ENCODE measurements at regions not wholly inside any gene's neighbourhood (a gene's known extent, or its start where the extent isn't known, plus 50 kb on each side); places are given as distances from the start of the nearest gene placed in this dataset.

DNA sequence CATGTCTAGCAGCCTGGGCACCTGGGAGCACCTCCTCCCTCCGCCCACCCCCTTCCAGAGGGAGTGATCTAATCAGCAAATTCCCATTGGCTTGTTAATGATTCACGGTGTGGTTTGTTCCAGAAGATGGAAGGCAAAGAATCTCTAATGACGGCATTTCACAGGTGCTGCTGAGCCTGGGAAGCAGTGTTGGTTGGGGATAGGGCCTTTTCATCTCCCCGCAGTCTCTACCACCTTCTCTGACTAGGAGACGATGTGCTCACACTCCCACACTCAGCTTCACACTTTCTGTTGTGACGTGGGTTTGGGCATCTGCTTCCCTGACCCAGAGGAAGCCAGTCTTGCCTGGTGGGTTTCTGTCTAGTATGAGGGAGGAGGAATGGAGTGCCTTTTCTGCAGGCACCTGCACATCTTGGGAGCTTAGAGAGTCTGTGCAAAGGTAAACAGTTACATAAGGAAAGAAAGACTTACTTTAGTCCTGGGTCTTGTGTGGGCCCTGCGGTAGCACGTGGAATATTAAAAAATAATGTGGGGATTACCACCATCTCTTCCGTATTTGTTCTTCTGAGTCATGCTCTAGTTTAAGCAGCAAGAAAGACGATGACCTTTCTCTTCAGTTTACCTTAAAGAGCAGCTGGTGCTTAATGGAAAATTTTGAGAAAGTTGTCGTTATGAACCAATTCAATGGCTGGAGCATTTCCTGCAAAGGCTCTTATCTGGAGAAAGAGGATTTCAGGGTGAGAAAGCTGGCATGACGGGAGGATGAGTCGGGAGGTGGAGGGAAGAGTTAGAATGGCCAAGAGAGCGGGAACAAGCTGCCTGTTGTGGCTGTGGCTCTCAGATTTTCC lies 70.6 kb upstream of the ARHGAP5 start:
- no peaks in the 10 kb centered on the region for H3K36me3 ChIP-seq (ENCODE audit: insufficient read depth, low read length)
- no peaks in the 10 kb centered on the region for H4K20me1 ChIP-seq (ENCODE audit: insufficient read depth, low read depth, low read length)
- H3K9me2 ChIP-seq (replicated peaks; ENCODE audit: insufficient read depth, low read length), result no peaks in the 10 kb centered on the region
- no peak overlapping the region for H3K4me3 ChIP-seq (ENCODE audit: low read length)
- H3K9ac ChIP-seq (ENCODE audit: low read length), result no peak overlapping the region
- H3K4me1 ChIP-seq (ENCODE audit: low read length), result peaks cover 2% of the 10 kb centered on the region; the same call in 1 of the 2 replicates
- DNase-seq, result no peak
- H3K27me3 ChIP-seq (ENCODE audit: low read length), result 0 out of 2 replicates have a peak, but pooled peaks cover 4% of the 10 kb centered on the region
- no peak overlapping the region for H3K27ac ChIP-seq (ENCODE audit: low read length)
- H3K9me3 ChIP-seq (ENCODE audit: low read length), result no peaks in the 10 kb centered on the region
- no peak overlapping the region for H3K4me2 ChIP-seq (ENCODE audit: low read depth, low read length, poor library complexity, severe bottlenecking)
- H2AFZ ChIP-seq (ENCODE audit: low read length), result peak overlapping the region; percentile 49; the same call in 1 of the 2 replicates
- H3K79me2 ChIP-seq (ENCODE audit: low read length), result no peaks in the 10 kb centered on the region

DNA sequence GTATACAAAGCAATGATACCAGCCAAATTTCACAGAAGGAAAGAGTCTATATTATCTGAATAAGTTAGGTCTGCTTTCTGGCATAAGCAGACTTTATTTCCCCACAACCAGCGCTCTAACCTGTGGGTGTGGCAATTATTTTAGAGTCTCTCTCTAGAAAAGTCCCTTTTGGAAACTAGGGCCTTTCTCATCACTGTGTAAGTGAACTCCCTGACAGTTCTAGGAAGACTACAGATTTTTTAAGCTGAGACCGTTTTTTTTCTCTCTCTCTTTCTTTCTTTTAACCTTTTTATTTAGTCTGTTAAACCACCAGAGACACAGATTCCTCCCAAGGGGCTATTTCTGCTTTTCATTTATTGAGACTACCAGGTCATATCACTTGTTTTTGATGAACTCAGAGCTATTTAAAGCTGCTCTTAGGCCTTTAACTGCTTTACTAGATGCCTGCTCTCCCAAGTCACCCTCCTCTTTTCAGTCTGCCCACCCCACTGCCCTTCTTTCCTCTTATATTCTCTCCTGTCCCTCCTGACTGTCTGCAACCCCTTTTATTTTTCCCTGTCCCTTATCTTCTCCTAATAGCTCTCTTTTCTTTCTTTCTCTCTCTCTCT lies 69.2 kb upstream of the ARHGAP5 start:
- Histone ChIP-seq H2AFZ (ENCODE audit: low read length) (no peak overlapping the region), H3K36me3 (ENCODE audit: insufficient read depth, low read length) (no peaks in the 10 kb centered on the region), H3K4me2 (ENCODE audit: low read depth, low read length, poor library complexity, severe bottlenecking) (no peak overlapping the region), H3K27me3 (ENCODE audit: low read length) (0 out of 2 replicates have a peak, but pooled peaks cover 4% of the 10 kb centered on the region), H3K9me3 (ENCODE audit: low read length) (no peaks in the 10 kb centered on the region), H3K4me1 (ENCODE audit: low read length) (peaks cover 2% of the 10 kb centered on the region; the same call in 1 of the 2 replicates), H3K79me2 (ENCODE audit: low read length) (no peaks in the 10 kb centered on the region), H4K20me1 (ENCODE audit: insufficient read depth, low read depth, low read length) (no peaks in the 10 kb centered on the region), H3K4me3 (ENCODE audit: low read length) (no peak overlapping the region), H3K9me2 (replicated peaks; ENCODE audit: insufficient read depth, low read length) (no peaks in the 10 kb centered on the region), H3K27ac (ENCODE audit: low read length) (no peak overlapping the region), H3K9ac (ENCODE audit: low read length) (no peak overlapping the region)
- no peak for DNase-seq

DNA sequence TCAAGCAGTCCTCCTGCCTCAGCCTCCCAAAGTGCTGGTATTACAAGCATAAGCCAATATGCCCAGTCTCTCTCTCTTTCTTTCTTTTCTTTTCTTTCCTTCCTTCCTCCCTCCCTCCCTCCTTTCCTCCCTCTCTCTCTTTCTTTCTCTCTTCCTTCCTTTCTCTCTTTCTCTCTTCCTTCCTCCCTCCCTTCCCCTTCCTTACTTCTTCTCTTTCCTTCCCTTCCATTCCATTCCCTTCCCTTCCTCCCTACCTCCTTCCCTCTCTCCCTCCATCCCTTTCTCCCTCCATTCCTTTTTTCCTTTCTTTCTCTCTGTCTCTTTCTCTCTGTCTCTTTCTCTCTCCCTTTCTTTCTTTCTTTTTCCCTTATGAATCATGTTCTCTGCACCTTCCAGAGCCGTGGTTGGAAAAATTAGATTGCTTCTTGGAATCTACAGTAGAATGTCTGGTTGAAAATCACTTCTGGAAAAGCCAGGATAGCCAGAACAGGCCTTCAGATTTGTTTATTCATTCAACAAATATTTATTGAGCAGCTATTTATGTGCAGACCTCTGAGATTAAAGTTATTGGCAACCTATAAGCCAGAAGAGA lies 68.4 kb upstream of the ARHGAP5 start:
- H4K20me1 ChIP-seq (ENCODE audit: insufficient read depth, low read depth, low read length), result no peaks in the 10 kb centered on the region
- H3K27me3 ChIP-seq (ENCODE audit: low read length), result 0 out of 2 replicates have a peak, but pooled peaks cover 4% of the 10 kb centered on the region
- no peaks in the 10 kb centered on the region for H3K9me3 ChIP-seq (ENCODE audit: low read length)
- H3K4me1 ChIP-seq (ENCODE audit: low read length), result peaks cover 2% of the 10 kb centered on the region; the same call in 1 of the 2 replicates
- no peak overlapping the region for H3K4me2 ChIP-seq (ENCODE audit: low read depth, low read length, poor library complexity, severe bottlenecking)
- H3K36me3 ChIP-seq (ENCODE audit: insufficient read depth, low read length), result no peaks in the 10 kb centered on the region
- no peak overlapping the region for H3K9ac ChIP-seq (ENCODE audit: low read length)
- no peak overlapping the region for H3K4me3 ChIP-seq (ENCODE audit: low read length)
- no peak overlapping the region for H3K27ac ChIP-seq (ENCODE audit: low read length)
- no peak overlapping the region for H2AFZ ChIP-seq (ENCODE audit: low read length)
- H3K79me2 ChIP-seq (ENCODE audit: low read length), result no peaks in the 10 kb centered on the region
- no peaks in the 10 kb centered on the region for H3K9me2 ChIP-seq (replicated peaks; ENCODE audit: insufficient read depth, low read length)
- no peak for DNase-seq

DNA sequence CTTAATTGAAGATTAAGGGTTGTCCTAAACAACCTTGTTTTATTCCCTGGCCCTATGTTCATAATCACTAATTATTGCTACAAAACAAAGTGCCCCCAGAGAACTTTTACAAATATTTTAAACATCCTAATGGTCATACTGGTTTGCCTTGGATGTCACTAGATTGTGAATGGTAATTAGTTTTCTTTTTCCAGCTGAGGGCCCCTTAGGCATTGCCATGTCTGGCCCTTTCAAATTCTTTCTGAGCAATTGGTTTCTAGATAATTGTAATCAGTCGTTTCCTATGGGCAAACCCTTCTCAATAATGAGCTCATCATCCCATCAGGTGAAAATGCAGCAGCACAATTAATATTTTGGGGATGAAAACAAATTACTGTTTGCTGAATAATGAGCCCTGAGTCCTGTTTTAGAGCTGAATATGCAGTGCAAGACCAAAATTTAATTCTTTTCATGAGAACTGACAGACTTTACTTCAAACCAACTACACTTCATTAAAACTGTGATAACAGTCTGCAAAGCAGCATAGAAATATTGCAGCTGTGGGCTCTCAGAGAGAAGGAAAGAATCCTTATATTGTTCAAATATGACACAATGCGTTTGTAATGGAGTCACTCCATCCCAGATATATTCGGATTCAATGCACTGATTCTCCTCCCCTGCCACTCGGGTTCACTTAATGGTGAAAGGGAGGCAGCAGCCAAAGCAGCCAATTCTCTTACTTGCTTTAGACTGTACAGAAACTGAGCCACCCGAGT lies 67.7 kb upstream of the ARHGAP5 start:
- Histone ChIP-seq H3K4me1 (ENCODE audit: low read length) (peaks cover 2% of the 10 kb centered on the region; the same call in 1 of the 2 replicates), H3K36me3 (ENCODE audit: insufficient read depth, low read length) (no peaks in the 10 kb centered on the region), H3K4me2 (ENCODE audit: low read depth, low read length, poor library complexity, severe bottlenecking) (no peak overlapping the region), H2AFZ (ENCODE audit: low read length) (no peak overlapping the region), H3K4me3 (ENCODE audit: low read length) (no peak overlapping the region), H4K20me1 (ENCODE audit: insufficient read depth, low read depth, low read length) (no peaks in the 10 kb centered on the region), H3K27ac (ENCODE audit: low read length) (no peak overlapping the region), H3K27me3 (ENCODE audit: low read length) (0 out of 2 replicates have a peak, but pooled peaks cover 4% of the 10 kb centered on the region), H3K9me3 (ENCODE audit: low read length) (no peaks in the 10 kb centered on the region), H3K9ac (ENCODE audit: low read length) (no peak overlapping the region), H3K9me2 (replicated peaks; ENCODE audit: insufficient read depth, low read length) (no peaks in the 10 kb centered on the region), H3K79me2 (ENCODE audit: low read length) (no peaks in the 10 kb centered on the region)
- DNase-seq, result no peak

DNA sequence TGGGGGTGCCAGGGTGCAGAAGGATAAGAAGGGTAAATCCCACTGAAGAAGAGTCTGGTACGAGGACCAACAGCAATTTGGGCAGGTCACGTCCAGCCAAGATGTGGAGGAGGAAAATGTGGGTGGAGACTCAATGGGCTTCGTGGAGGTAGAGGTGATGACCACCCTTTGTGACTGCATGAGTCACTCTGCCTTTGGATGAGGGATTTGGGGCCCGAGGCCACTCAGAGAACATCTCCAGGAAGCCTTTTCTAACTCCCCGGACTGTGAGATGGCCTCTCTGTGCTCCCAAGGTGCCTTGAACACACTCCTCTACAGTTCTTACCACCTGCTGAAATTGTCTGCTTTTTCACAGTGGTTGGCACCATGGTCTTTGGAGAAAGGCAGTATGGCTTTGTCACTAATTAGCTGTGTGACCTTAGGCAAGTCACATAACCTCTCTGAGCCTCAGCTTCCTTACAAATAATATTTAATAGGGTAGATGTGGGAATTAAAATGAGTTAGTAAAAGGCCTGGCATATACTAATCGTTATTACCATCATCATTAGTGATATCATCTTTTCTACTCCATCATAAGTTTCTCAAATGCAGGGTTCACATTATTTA lies 67.0 kb upstream of the ARHGAP5 start:
- H3K9me2 ChIP-seq (replicated peaks; ENCODE audit: insufficient read depth, low read length), result no peaks in the 10 kb centered on the region
- no peaks in the 10 kb centered on the region for H3K79me2 ChIP-seq (ENCODE audit: low read length)
- H3K27ac ChIP-seq (ENCODE audit: low read length), result no peak overlapping the region
- no peak overlapping the region for H3K4me3 ChIP-seq (ENCODE audit: low read length)
- H2AFZ ChIP-seq (ENCODE audit: low read length), result no peak overlapping the region
- no peak overlapping the region for H3K4me2 ChIP-seq (ENCODE audit: low read depth, low read length, poor library complexity, severe bottlenecking)
- H3K9me3 ChIP-seq (ENCODE audit: low read length), result no peaks in the 10 kb centered on the region
- 0 out of 2 replicates have a peak, but pooled peaks cover 4% of the 10 kb centered on the region for H3K27me3 ChIP-seq (ENCODE audit: low read length)
- H3K4me1 ChIP-seq (ENCODE audit: low read length), result peaks cover 2% of the 10 kb centered on the region; the same call in 1 of the 2 replicates
- no peak overlapping the region for H3K9ac ChIP-seq (ENCODE audit: low read length)
- no peaks in the 10 kb centered on the region for H3K36me3 ChIP-seq (ENCODE audit: insufficient read depth, low read length)
- DNase-seq, result no peak
- no peaks in the 10 kb centered on the region for H4K20me1 ChIP-seq (ENCODE audit: insufficient read depth, low read depth, low read length)

DNA sequence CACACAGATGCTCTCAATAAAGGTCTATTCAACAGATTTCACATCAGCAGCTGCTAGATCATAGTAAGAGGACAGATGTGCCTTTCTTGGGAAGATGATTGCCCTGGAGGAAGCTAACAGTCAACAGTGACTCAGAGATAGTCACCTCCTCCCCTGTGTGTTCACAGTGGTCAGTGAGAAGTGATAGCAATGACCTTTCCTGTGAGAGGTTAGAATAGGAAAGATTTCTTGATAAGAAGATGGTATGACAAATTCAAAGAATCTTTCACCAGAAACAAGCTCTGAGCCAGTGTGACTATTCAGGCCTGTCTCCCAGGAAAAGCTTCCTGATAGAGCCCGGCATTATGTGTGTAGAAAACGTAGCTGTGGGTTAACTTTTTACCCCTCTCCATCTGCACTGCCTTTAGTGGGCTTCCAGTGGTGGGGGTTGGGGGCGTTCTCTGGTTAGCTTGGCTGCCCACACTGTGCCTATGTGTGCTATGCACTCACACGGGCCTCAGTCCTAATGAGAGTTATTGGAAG lies 66.4 kb upstream of the ARHGAP5 start:
- Histone ChIP-seq H3K79me2 (ENCODE audit: low read length) (no peaks in the 10 kb centered on the region), H3K27ac (ENCODE audit: low read length) (no peak overlapping the region), H4K20me1 (ENCODE audit: insufficient read depth, low read depth, low read length) (no peaks in the 10 kb centered on the region), H3K4me2 (ENCODE audit: low read depth, low read length, poor library complexity, severe bottlenecking) (no peak overlapping the region), H3K4me1 (ENCODE audit: low read length) (peaks cover 2% of the 10 kb centered on the region; the same call in 1 of the 2 replicates), H3K27me3 (ENCODE audit: low read length) (0 out of 2 replicates have a peak, but pooled peaks cover 4% of the 10 kb centered on the region), H3K9ac (ENCODE audit: low read length) (no peak overlapping the region), H3K9me2 (replicated peaks; ENCODE audit: insufficient read depth, low read length) (no peaks in the 10 kb centered on the region), H3K4me3 (ENCODE audit: low read length) (no peak overlapping the region), H3K36me3 (ENCODE audit: insufficient read depth, low read length) (no peaks in the 10 kb centered on the region), H2AFZ (ENCODE audit: low read length) (no peak overlapping the region), H3K9me3 (ENCODE audit: low read length) (no peaks in the 10 kb centered on the region)
- DNase-seq, result no peak

DNA sequence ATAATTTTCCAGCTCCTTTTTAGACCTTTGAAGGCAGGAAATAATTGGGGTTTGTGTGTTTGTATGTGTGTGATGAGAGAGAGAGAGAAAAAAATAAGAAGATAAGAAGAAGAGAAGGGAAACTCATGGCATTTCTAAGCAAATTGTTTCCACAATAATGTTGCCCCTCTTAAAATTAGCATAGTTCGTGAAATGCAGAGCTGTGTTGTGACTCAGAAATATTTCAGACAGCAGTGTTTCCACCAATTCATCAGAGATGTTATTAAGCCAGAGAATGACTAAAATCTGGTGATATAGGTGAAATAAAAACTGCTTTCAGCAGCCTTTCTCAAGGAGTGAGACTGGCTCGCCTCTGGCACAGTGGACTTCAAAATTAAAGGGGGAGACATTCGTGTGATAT lies 65.9 kb upstream of the ARHGAP5 start:
- H3K9ac ChIP-seq (ENCODE audit: low read length), result no peak overlapping the region
- no peak overlapping the region for H3K4me2 ChIP-seq (ENCODE audit: low read depth, low read length, poor library complexity, severe bottlenecking)
- H3K36me3 ChIP-seq (ENCODE audit: insufficient read depth, low read length), result no peaks in the 10 kb centered on the region
- H2AFZ ChIP-seq (ENCODE audit: low read length), result no peak overlapping the region
- no peak for DNase-seq
- no peaks in the 10 kb centered on the region for H4K20me1 ChIP-seq (ENCODE audit: insufficient read depth, low read depth, low read length)
- no peak overlapping the region for H3K27ac ChIP-seq (ENCODE audit: low read length)
- H3K4me1 ChIP-seq (ENCODE audit: low read length), result peaks cover 2% of the 10 kb centered on the region; the same call in 1 of the 2 replicates
- no peak overlapping the region for H3K4me3 ChIP-seq (ENCODE audit: low read length)
- H3K79me2 ChIP-seq (ENCODE audit: low read length), result no peaks in the 10 kb centered on the region
- no peaks in the 10 kb centered on the region for H3K9me2 ChIP-seq (replicated peaks; ENCODE audit: insufficient read depth, low read length)
- 0 out of 2 replicates have a peak, but pooled peaks cover 4% of the 10 kb centered on the region for H3K27me3 ChIP-seq (ENCODE audit: low read length)
- H3K9me3 ChIP-seq (ENCODE audit: low read length), result no peaks in the 10 kb centered on the region
